ENCODE measurements at regions not wholly inside any gene's neighbourhood (a gene's known extent, or its start where the extent isn't known, plus 50 kb on each side); places are given as distances from the start of the nearest gene placed in this dataset.

GRCh38 chr6:15905488-15906419 lies 223.1 kb upstream of the MYLIP start:
- Histone ChIP-seq H3K79me2 (no peaks in the 10 kb centered on the region), H3K9me3 (ENCODE audit: control insufficient read depth, low read length) (no peaks in the 10 kb centered on the region), H3K9ac (no peak overlapping the region), H3K27ac (no peak overlapping the region), H3K27me3 (ENCODE audit: control insufficient read depth, insufficient read depth, low read length) (no peaks in the 10 kb centered on the region), H3K4me2 (ENCODE audit: low read length) (no peak overlapping the region), H3K4me1 (no peaks in the 10 kb centered on the region), H3K4me3 (ENCODE audit: low read depth, low read length) (no peak overlapping the region), H2AFZ (no peak overlapping the region), H3K36me3 (ENCODE audit: control insufficient read depth, insufficient read depth, low read length) (no peaks in the 10 kb centered on the region)
- no peak for TF ChIP-seq CTCF (IDR thresholded peaks at IDR 0.05)

- Histone ChIP-seq H3K4me2 (ENCODE audit: low read length) (no peak overlapping the region), H3K4me3 (ENCODE audit: low read depth, low read length) (no peak overlapping the region), H3K4me1 (no peaks in the 10 kb centered on the region), H3K36me3 (ENCODE audit: control insufficient read depth, insufficient read depth, low read length) (no peaks in the 10 kb centered on the region), H3K9ac (no peak overlapping the region), H3K27me3 (ENCODE audit: control insufficient read depth, insufficient read depth, low read length) (no peaks in the 10 kb centered on the region), H3K27ac (no peak overlapping the region), H2AFZ (no peak overlapping the region), H3K9me3 (ENCODE audit: control insufficient read depth, low read length) (no peaks in the 10 kb centered on the region), H3K79me2 (no peaks in the 10 kb centered on the region)
- TF ChIP-seq CTCF (IDR thresholded peaks at IDR 0.05), result no peak
Measured at GRCh38 chr6:15904651-15905376, 224.1 kb upstream of the MYLIP start.

- no peak overlapping the region for H2AFZ ChIP-seq
- no peaks in the 10 kb centered on the region for H3K79me2 ChIP-seq
- no peak overlapping the region for H3K4me2 ChIP-seq (ENCODE audit: low read length)
- H3K4me1 ChIP-seq, result no peaks in the 10 kb centered on the region
- no peak overlapping the region for H3K9ac ChIP-seq
- TF ChIP-seq CTCF (IDR thresholded peaks at IDR 0.05), result no peak
- H3K27ac ChIP-seq, result no peak overlapping the region
- H3K9me3 ChIP-seq (ENCODE audit: control insufficient read depth, low read length), result no peaks in the 10 kb centered on the region
- no peaks in the 10 kb centered on the region for H3K27me3 ChIP-seq (ENCODE audit: control insufficient read depth, insufficient read depth, low read length)
- no peak overlapping the region for H3K4me3 ChIP-seq (ENCODE audit: low read depth, low read length)
- H3K36me3 ChIP-seq (ENCODE audit: control insufficient read depth, insufficient read depth, low read length), result no peaks in the 10 kb centered on the region
Measured at GRCh38 chr6:15901141-15902115, 227.5 kb upstream of the MYLIP start.

GRCh38 chr6:15898693-15899092 lies 230.2 kb upstream of the MYLIP start:
- Histone ChIP-seq H3K36me3 (ENCODE audit: control insufficient read depth, insufficient read depth, low read length) (no peaks in the 10 kb centered on the region), H3K4me1 (no peaks in the 10 kb centered on the region), H3K79me2 (no peaks in the 10 kb centered on the region), H2AFZ (no peak overlapping the region), H3K9ac (no peak overlapping the region), H3K9me3 (ENCODE audit: control insufficient read depth, low read length) (no peaks in the 10 kb centered on the region), H3K27ac (no peak overlapping the region), H3K4me2 (ENCODE audit: low read length) (no peak overlapping the region), H3K27me3 (ENCODE audit: control insufficient read depth, insufficient read depth, low read length) (no peaks in the 10 kb centered on the region), H3K4me3 (ENCODE audit: low read depth, low read length) (no peak overlapping the region)
- TF ChIP-seq CTCF (IDR thresholded peaks at IDR 0.05), result no peak

Measured in parathyroid adenoma (tissue), 2 donors.